ENCODE measurements at regions not wholly inside any gene's neighbourhood (a gene's known extent, or its start where the extent isn't known, plus 50 kb on each side); places are given as distances from the start of the nearest gene placed in this dataset.

DNA sequence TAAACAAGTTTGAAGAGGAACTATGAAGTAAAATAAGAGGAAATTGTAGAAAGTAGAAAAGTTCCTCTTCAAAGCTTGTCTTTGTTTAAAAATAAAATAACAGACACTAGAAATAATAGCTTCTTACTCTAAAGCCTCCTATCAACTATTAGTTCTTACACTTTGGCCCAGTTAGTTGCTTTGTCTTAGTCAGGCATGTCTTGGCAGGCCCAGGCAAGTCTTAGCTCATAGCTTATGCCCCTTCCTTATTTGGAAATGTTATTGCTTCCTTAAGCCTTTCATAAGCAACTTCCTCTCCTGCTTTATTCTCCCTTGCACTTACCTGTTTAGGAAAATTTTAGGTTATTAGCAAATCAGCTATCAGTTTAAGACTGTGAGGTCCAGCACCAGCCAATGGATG is 950.6 kb upstream of the LRATD1 start:
- Histone ChIP-seq H3K36me3 (no peaks in the 10 kb centered on the region), H3K9me3 (peaks cover 0 to 2% (median 0%) of the 10 kb centered on the region in 3 donors), H3K4me1 (no peaks in the 10 kb centered on the region), H3K4me3 (no peak overlapping the region), H3K27me3 (no peaks in the 10 kb centered on the region), H3K27ac (no peak overlapping the region)
- no peak for ATAC-seq
- no peak for DNase-seq
- TF ChIP-seq POLR2A (IDR thresholded peaks at IDR 0.05) = no peak
- TF ChIP-seq, protein P1, sequence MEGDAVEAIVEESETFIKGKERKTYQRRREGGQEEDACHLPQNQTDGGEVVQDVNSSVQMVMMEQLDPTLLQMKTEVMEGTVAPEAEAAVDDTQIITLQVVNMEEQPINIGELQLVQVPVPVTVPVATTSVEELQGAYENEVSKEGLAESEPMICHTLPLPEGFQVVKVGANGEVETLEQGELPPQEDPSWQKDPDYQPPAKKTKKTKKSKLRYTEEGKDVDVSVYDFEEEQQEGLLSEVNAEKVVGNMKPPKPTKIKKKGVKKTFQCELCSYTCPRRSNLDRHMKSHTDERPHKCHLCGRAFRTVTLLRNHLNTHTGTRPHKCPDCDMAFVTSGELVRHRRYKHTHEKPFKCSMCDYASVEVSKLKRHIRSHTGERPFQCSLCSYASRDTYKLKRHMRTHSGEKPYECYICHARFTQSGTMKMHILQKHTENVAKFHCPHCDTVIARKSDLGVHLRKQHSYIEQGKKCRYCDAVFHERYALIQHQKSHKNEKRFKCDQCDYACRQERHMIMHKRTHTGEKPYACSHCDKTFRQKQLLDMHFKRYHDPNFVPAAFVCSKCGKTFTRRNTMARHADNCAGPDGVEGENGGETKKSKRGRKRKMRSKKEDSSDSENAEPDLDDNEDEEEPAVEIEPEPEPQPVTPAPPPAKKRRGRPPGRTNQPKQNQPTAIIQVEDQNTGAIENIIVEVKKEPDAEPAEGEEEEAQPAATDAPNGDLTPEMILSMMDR (IDR thresholded peaks at IDR 0.05 in 4 of 5, conservative IDR thresholded peaks at IDR 0.05 in 1 of 5) = no peak
- in situ Hi-C loops (cut with MboI; ENCODE audit: low sequenced_read_pairs in 4 of 4) (no loop called here), intact Hi-C loops (cut with DNase I; ENCODE audit: low total_unique reads) (no loop called here)

DNA sequence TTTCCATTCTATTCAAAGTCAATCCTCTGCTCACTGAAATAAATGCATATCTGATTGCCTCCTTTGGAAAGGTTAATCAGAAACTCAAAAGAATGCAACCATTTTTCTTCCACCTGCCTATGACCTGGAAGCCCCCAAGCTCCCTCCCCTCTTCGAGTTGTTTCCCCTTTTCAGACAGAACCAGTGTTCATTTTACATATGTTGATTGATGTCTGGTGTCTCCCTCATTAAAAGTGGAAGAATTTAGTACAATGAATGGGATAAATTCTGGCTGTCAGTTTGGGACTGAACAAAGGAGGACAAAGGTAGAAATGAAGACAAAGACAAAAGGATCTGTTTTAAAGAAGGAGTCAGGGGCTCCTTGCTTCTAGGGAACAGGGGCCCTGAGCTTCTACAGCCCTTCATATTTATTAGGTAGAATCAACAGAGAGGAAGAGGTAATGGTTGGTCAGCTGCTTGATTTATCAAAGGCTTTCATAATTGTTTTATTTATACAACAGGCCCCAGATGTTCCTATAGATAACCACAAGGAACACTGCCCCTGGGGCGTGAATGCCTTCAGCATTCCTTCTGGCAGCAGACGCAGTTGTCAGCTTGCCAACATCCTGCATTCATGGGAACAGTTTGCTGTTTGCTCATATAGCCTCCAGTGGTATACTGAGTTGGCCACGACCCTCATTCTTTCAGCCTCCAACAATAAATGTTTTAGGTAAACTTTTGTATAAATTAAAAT is 949.8 kb upstream of the LRATD1 start:
- intact Hi-C loops (cut with DNase I; ENCODE audit: low total_unique reads) (no loop called here), in situ Hi-C loops (cut with MboI; ENCODE audit: low sequenced_read_pairs in 4 of 4) (no loop called here)
- no peaks in the 10 kb centered on the region for H3K36me3 ChIP-seq
- no peaks in the 10 kb centered on the region for H3K4me1 ChIP-seq
- peaks cover 0 to 7% (median 0%) of the 10 kb centered on the region in 3 donors for H3K9me3 ChIP-seq
- H3K27me3 ChIP-seq = no peaks in the 10 kb centered on the region
- DNase-seq = no peak
- TF ChIP-seq, protein P1 (IDR thresholded peaks at IDR 0.05 in 4 of 5, conservative IDR thresholded peaks at IDR 0.05 in 1 of 5) = no peak
- TF ChIP-seq POLR2A (IDR thresholded peaks at IDR 0.05) = no peak
- no peak for ATAC-seq
- H3K4me3 ChIP-seq = no peak overlapping the region
- no peak overlapping the region for H3K27ac ChIP-seq

DNA sequence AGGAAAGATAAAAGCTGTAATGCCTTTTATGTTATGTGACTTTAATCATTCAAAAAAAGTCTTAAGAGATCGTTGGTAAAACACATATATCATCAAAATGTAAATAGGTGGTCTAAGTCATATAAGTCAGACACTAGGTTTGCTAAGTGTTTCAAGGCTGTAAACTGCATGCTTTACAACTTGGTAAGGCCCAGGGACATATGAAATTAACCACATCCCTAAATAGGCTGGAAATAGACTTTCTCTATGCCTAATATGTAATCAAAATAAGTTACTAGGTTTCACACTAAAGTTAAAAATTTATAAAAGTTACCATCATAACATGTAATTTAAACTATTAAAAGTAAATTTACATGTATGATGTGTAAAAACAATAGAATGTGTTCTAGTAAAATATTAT is 946.3 kb upstream of the LRATD1 start:
- H3K4me1 ChIP-seq = no peaks in the 10 kb centered on the region

DNA sequence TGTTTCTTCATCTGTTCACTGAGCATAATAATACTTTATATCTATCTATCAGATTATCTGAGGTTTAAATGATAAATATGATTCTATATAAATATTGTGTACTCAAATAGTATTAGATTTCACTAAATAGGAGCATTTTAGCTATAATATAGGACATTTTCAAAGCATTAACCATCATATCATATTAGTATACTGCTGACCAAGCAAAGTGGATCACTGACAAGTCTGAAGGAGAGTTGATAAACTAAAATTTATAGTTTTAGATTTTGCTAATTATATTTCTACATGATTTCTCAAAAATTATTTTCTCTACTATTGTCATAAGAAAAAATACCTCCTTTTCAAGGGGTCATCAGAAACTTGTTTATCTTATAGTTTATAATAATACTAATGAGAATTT is 937.8 kb upstream of the LRATD1 start:
- no peak overlapping the region for H3K27ac ChIP-seq
- H3K36me3 ChIP-seq = no peaks in the 10 kb centered on the region
- ATAC-seq (no peak), DNase-seq (no peak)
- H3K27me3 ChIP-seq = no peaks in the 10 kb centered on the region
- TF ChIP-seq, protein P1 (IDR thresholded peaks at IDR 0.05 in 4 of 5, conservative IDR thresholded peaks at IDR 0.05 in 1 of 5) = no peak
- in situ Hi-C loops (cut with MboI; ENCODE audit: low sequenced_read_pairs in 4 of 4) = no loop called here
- H3K4me1 ChIP-seq = no peaks in the 10 kb centered on the region
- no peak overlapping the region for H3K4me3 ChIP-seq
- intact Hi-C loops (cut with DNase I; ENCODE audit: low total_unique reads) = no loop called here
- H3K9me3 ChIP-seq = no peaks in the 10 kb centered on the region

More for the DNA sequence above, 946.3 kb upstream of the LRATD1 start:
- intact Hi-C loops (cut with DNase I; ENCODE audit: low total_unique reads) (no loop called here), in situ Hi-C loops (cut with MboI; ENCODE audit: low sequenced_read_pairs in 4 of 4) (no loop called here)
- DNase-seq = no peak
- TF ChIP-seq, protein P1 (IDR thresholded peaks at IDR 0.05 in 4 of 5, conservative IDR thresholded peaks at IDR 0.05 in 1 of 5) = no peak
- no peak for TF ChIP-seq POLR2A (IDR thresholded peaks at IDR 0.05)
- H3K27ac ChIP-seq = no peak overlapping the region
- no peaks in the 10 kb centered on the region for H3K27me3 ChIP-seq
- H3K9me3 ChIP-seq = peaks cover 0 to 7% (median 0%) of the 10 kb centered on the region in 3 donors
- no peaks in the 10 kb centered on the region for H3K36me3 ChIP-seq
- H3K4me3 ChIP-seq = no peak overlapping the region
- ATAC-seq = no peak

DNA sequence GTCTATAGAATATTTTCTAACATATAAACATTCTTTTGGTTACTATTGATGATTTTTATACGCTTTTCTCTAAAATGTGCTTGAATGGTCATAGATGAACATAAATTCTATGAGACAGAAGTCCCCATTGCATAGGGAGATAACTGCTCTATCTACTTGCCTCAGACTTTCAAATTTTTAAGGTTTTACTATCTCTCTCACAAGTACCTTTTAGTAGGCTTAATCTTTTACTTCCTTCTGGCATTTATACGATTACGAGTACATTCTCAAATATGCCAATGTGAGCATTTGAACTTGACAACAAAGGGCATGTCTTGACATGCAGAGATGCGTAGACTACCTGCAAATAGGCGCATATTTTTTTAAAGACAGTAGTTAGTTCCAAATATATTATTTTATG is 935.9 kb upstream of the LRATD1 start:
- H3K36me3 ChIP-seq = no peaks in the 10 kb centered on the region
- in situ Hi-C loops (cut with MboI; ENCODE audit: low sequenced_read_pairs in 4 of 4) (no loop called here), intact Hi-C loops (cut with DNase I; ENCODE audit: low total_unique reads) (no loop called here)
- TF ChIP-seq POLR2A (IDR thresholded peaks at IDR 0.05) = no peak
- TF ChIP-seq, protein P1 (IDR thresholded peaks at IDR 0.05 in 4 of 5, conservative IDR thresholded peaks at IDR 0.05 in 1 of 5) = no peak
- H3K4me1 ChIP-seq = no peaks in the 10 kb centered on the region
- H3K27me3 ChIP-seq = no peaks in the 10 kb centered on the region
- no peak for ATAC-seq
- H3K27ac ChIP-seq = no peak overlapping the region
- no peak overlapping the region for H3K4me3 ChIP-seq
- H3K9me3 ChIP-seq = no peaks in the 10 kb centered on the region
- DNase-seq = no peak

Measured in gastrocnemius medialis (tissue), 4 donors.